NCI-H748 (cell line): ENCODE measurements at regions not wholly inside any gene's neighbourhood (a gene's known extent, or its start where the extent isn't known, plus 50 kb on each side); places are given as distances from the start of the nearest gene placed in this dataset.
A peak's percentile ranks its signal among the peaks of the same experiment; 100 is the strongest.
"Not testable (repeated sequence)": the region's sequence is repeated elsewhere in the genome, so short reads cannot be mapped to it uniquely, and the experiment has no call there.

ENCODE experiments used
- DNase-seq: peaks from one replicate; lab custom pipeline; 2025; ENCODE audit not compliant: unreplicated experiment; lab: John Stamatoyannopoulos, UW

DNA sequence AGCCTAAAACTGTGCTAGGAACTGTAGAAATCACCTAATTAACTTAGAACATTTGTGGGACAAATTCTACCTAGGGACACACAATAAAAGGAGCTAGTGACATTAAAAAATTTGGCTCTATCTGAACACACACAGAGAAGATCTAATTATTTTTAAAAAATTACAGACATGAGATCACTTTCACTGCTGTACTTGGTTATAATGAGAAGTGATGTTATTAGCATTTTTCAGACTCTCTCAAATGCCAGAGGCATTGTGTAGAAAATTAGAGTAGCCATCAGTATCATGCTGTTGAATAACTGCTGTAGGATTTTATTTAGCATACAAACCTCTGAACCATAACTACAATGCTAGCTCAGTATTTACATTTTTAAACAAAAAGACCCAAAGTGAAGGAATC is 109.1 kb upstream of the ANK2 start:
- DNase-seq: peak; percentile 9

DNA sequence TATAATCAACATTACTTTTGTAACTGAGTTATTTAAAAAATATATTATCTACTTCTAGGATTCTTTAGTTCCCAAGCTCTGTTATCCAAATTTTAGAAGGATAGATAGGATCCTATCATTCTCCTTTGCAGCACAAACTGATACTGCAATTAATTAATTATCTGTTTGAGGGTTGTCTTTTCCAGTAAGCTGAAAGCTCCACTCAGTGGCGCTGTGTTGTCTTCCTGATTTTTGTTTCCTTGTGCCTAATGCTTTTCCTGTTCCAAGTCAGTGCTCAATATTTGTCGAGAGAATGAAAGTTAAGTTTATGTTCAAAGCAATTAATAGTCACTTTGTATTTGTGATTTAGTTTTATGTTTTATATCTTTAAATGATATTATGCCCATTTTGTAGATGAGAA is 107.4 kb upstream of the ANK2 start:
- peak; percentile 60 for DNase-seq

DNA sequence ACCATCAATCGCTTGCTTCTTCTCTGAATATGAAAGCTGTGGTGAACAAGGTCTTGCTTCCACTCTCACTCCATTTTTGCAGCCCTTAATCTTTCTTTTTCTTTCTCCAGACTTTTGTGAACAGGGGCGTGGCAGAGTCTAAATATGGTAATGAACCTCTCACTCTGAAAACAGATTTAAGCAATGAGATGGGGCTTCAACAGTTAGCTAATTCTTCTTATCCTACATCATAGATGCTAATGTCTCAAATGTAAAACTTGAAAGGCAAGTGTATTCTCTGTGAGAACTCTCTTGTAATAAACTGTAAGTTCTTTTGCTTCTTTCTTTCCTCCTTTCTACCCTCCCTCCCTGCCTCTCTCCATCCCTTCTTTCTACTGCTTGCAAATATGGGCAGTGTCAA is 106.5 kb upstream of the ANK2 start:
- DNase-seq: no peak

DNA sequence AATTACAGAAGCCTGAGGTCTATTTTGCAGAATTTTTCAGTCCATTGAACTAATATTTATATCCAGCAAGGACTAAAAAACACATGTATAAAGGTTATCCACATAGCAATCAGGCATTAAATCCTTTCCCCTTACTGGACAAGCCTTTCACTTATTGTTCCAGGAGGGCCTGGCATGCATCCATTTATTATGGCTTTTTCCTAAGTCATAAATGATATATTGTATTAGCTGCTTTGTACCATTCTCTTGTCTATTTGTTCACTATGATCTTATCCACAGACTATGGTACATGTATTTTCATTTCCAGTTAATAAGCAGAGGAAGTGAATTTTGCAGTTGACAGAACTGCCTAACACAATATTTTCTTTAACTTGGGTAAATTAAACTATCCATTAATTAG is 105.4 kb upstream of the ANK2 start:
- DNase-seq: no peak

DNA sequence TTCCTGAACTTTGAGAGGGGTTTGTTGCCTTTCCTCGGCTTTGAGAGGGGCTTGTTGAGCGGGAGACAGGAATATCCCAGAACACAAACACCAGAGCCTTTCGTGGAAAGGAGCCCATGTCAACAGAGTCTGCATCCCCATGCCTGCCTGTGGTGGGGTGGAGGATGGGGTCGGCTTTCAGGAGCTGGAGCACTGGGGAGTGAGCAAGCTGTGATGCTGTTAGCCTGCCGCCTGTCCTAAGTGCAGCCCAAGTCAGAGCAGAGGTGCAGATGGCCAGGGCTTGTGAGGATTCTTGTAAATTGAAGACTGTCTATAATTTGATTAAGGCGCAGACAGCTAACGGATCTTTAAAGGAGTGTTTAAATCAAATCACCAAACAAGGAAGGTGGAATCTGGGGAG is 103.3 kb upstream of the ANK2 start:
- DNase-seq: no peak

DNA sequence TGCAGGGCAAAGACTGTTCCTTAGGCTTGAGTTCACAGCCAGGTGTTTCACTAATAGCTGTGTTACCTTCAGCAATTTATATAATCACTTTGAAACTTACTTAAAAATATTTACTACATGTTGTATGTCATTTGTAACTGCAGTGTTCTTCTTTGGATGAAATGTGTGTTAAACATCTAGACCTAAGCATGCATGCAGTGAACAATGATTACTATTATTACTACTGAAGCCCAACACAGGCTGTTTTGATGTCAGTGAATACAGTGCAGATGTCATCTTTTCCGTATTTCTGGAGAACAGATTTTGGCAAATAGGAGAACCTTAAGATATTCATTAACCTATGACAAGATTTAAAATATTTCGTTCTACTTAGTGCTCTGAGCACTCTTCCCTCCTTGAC is 101.8 kb upstream of the ANK2 start:
- no peak for DNase-seq

DNA sequence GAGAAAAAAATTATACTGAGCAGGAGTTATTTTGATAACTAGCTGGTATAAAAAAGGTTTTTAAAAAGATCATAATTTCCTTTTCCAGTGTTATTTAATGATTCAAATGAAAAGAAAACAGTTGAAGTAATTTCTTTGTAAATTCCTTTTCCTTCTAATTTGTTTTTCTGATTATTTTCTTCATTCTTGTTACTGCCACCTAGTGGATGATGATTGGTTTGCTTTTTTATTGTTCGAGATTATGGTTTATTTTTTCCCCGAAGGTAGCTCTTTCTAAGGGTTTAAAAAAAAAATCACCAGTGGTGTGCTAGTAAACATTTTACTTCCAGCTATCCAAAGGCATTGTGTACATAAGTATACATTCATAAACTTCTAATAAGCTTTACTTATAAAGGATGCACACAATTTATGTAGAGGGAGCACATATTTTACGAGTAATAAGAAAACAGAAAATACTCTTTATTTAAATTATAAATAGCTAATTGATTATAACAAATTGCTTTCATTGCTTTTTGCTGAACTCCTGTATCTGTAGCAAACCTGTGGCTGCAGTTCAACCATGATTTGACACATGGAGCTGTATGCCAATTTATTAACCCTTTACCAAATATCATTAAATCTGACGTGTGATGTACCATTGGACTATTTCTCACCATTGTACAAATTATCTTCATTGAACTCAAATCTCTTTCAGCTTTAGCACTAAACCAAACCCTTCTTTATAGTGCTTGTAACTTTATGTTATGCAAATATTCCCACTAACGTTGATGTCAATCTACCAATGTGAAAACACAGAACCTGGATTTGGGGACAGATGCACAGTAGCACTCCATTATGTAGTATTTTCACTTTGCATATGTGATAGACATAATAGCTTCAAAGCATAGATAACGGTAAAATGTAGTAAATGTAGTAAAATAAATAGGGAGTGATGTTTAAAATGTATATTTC is 97.8 kb upstream of the ANK2 start:
- DNase-seq: peak; percentile 20

DNA sequence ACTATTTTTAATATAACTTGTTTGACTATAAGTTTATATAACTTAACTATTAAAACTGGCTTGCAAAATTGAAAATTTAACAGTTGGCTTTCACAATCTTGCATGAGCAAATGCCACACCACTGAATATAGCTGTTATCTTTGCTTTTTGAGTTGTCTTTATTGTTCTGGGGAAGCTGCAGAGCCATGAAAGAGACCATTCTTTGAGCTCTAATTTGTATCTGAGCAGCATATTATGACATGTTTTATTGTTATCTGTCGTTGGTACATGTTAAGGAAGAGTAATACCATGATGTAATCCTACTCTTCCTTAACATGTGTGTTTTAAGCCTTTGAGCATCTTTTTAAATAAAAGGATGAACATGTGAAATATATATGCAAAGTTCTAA is 97.1 kb upstream of the ANK2 start:
- DNase-seq: no peak

DNA sequence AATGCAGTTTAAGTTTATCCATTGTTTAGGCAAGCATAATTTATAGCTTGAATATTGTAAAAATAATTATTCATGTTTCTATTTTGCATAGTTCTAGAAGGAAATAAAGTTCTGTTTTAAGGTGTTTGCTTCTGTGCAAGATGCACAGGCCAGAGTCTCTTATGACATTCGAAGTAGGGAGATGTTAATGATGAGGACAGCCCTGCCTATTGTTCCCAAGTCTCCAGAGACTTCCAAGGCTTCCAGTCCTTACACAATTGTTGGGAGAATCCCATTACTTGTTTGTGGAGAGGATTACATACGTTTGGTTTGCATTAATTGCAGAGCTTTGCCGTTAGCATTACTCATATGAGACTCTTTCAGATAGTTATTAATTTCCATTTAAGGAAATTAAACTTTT is 96.2 kb upstream of the ANK2 start:
- DNase-seq: no peak

DNA sequence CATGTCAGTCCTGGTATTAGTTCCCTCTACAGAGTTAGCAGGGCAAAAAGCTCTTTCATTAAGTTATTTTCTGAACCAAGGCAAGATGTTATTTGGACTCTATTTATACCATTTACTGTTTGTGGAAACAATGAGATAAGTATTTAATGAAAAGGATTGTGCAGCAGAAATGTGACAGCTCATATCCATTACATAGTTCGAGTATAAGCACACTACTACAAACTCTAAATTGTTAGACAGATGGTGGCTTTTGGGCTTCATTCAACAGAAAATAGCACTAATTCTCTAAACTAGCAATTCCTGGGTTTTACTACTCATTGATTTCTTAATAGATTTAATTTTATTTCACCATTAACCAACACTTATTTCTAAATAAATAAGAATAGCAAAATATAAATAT is 95.2 kb upstream of the ANK2 start:
- DNase-seq: no peak

DNA sequence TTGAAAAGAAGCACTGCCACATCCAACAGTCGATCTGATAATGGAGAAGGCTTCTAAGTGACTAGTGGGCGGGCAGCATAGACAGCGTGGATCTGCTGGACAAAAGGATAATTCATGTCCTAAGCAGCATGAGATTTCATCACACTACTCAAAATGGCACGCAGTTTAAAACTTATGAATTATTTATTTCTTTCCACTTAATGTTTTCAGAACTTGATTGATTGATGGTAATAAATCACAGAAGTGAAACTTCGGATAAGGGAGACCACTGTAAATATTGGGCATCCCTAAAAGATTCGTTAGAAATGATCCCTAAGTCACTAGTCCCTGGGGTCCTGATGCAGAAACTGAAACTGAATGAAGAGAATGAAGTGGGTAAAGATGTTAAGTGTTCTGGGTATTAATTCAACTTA is 93.0 kb upstream of the ANK2 start:
- DNase-seq: peak; percentile 77

DNA sequence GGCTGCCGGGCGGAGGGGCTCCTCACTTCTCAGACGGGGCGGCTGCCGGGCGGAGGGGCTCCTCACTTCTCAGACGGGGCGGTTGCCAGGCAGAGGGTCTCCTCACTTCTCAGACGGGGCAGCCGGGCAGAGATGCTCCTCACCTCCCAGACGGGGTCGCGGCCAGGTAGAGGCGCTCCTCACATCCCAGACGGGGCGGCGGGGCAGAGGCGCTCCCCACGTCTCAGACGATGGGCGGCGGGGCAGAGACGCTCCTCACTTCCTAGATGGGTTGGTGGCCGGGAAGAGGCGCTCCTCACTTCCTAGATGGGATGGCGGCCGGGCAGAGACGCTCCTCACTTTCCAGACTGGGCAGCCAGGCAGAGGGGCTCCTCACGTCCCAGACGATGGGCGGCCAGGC is 91.7 kb upstream of the ANK2 start:
- DNase-seq: not testable (repeated sequence)

DNA sequence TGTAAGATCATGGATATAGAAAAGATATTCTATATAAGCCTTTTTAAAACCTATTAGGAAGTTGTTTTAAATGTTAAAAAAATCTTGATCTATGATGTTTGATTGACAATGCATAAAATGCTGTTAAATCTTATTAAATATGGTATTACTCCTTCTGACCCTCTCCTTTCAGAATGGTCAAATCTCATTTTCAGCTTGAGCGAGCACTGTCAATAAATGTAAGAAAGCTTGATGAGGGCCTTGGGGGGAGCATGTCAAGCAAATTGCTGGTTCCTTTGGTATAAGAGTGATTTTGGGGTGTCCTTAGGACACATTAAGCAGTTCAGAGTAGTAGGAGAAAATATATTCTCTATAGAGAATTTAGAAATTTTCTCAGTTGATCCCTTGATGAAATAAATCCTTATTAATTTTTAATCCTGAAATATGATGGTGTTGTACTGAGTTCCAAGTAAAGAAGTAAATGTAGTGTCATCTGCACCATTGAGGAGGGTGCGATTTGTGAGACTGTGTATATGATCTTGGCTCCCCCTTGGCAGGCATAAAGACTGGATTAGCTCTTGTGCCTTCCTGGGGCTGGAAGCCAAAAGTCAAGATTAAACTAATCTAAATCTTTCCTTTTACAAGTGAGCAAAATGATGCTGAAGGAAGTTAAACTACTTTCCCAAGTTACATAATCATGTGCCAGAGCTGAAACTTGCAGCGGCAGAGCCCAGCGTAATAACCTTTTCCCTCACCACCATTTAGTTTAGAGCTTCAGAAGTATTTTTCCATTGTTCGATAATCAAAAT is 82.6 kb upstream of the ANK2 start:
- no peak for DNase-seq

DNA sequence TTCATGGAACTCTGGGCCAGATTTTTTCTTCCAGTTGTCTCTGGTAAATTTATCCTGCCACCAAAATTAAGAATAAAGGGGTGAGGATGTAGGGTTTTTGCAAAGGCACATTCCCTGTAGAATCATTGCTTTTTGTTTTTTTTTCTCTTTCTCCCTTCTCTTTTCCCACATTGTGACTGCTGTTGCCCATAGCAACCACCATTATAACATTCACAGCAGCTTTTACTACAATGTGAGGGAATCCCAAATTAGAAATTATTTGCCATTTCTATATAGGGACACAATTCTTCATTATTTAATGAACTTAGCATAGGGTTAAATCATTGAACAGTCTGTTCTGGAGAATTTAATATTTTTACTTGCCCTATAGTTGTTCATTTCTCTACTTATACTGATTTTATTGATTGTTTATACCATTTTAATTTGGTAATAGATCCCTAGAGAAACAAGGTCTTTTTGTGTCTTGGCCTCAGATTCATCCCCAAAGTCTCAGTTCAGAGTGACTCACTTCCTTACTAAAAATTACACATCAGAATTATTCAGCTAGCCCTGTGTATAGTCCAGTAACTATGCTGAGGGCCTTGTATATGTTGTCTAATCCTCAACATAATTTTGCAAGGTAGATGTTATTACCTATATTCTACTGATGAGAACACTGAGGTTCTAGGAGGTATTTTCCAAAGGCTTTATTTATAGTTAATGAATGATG is 80.8 kb upstream of the ANK2 start:
- no peak for DNase-seq

DNA sequence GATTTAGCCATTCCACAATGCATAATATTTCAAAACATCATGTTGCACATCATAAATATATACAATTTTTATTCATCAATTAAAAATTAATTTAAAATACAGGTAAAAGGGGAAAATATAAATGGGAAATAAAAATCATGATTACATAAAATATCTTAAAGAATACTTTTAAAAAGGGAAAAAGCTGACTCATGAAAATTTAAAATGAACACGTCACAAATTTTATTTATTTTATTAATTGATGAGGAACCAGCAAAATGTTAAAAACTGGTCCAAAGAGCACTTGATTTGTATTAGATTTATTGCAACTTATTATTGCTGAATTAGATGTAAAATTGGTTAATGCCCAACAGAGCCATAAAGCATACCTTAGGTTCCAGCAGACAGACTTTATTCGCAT is 78.5 kb upstream of the ANK2 start:
- no peak for DNase-seq

DNA sequence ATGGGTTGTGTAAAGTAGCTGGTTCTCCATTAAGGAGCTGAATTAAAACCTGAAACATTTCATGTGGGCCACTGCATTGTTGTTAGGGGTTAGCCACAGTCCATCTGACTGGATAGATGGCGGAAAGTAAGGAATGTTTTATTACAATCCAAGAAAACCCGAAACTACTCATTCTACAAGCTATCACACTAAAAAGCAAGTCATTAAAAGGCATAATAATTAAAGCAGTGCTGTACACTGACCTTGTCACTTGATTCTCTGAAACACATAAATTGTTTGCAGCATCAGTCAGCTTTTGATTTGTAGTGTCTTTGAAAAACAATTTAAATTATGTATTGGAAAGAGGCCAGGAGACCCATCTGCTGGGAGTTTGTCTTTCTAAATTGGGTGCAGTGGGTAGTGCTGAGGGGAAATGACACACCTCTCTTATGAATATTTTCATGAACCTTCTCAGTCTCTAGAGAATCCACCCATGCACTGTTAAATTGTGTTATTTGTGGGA is 75.7 kb upstream of the ANK2 start:
- peak; percentile 78 for DNase-seq

DNA sequence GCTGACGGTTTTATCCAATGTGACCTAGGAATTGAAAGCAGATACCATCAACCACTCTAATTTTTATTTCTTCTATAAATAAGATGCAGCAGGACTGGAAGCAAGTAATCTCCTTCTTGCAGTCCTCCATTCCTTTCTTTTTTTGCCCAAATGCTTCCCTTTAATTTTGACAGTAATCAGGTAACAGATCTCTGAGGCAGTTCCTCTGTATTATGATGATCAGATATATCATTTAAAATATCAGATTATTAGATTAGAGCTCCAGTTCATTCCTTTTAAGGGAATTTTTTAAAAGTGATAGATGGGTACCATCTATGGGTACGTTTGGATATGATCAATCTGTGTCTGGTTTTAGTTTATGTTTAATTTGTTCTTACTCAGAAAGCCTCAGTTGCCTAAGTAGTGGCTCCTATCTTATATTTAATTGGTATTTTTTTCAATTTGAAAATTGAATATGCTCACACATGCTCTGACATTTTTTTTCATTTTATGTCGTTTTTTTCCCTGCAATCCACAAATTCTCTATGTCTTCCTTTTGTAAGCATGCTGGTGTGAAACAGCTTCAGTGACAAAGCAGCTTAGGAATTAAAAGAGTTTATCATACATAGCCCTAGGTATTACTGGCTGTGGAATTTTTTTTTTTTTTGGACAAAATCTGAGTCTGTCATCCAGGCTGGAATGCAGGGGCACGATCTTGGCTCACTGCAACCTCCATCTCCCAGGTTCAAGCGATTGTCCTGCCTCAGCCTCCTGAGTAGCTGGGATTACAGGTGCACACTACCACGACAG is 73.7 kb upstream of the ANK2 start:
- no peak for DNase-seq

DNA sequence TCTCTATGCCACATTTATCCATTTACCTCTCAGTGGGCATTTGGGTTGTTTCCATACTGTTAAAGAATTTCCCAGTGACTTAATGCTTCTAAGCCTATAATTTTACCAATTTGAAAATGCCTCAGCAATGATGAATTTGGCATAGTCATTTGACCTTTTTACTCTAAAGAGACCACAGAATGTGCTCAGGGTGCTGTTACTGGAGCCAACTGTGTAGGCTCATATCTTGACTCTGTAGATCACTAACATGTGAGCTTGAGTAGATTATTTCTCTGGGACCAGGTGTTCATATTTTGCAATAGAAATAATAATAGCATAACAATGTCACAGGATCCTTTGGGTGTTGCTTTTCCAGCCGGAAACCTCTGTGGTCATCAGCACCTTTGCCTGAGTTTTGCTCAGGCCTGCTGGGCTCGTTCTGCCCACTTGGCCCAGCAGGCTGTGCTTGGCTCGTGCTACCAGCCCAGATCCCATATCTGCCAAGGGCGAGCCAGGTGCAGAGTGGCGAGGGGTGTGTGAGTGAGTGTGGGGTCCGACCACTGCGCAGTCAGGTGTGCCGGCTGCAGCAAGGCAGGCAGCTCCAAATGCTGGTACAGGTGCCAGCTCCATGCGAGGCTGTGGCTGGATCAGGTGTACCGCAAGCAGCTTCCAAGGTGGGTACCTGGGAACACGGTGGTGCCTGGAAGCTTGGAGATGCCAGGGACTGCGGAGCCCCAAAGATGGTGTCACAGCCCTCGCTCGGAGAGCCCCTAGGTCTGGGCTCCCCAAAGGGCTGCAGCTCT is 70.6 kb upstream of the ANK2 start:
- no peak for DNase-seq

DNA sequence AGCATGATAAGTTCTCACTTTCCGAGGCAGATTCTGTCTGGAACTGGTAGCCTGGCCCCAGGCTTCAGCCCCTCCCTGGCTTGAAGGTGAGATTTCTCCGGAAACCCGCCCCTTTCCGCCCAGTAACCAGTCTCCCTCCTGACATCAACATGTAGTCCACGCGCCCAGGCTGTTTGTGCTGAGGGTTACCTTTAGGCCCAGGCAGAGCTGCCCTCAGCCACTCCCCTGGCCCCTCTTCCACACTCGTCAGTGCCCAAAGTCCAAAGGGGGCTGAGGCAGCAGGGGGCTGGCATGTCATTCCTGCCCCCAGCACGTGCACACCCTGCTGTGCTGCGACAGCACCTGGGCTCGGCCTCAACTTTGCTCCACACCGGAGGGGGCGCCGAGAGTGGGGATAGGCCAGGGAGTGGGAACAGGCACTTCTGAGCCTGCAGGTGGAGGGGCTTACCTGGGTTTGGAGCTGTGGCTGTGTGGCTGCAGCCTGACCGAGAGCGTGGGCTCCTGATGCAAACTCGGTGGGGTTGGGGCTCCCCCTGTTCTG is 69.5 kb upstream of the ANK2 start:
- no peak for DNase-seq

DNA sequence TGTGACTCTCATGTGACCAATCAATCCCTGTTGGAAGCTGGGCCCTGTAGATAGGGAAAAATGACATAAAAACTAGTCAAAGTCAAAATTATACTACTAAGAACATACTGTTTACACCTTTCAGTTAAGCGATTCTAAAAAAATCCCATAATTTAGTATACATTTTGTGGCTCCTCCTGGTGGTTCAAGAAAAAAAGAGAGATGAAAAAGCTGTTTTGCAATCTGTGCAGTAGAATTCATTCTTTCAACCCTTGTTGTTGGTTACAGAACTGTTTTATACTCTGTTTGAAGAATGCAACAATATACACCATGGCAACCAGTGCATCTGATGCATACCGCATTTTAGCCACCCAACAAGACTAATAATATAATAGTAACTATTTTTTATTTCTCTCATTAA is 66.8 kb upstream of the ANK2 start:
- DNase-seq: peak; percentile 2
